ENCODE measurements at regions not wholly inside any gene's neighbourhood (a gene's known extent, or its start where the extent isn't known, plus 50 kb on each side); places are given as distances from the start of the nearest gene placed in this dataset.
"Not testable (repeated sequence)": the region's sequence is repeated elsewhere in the genome, so short reads cannot be mapped to it uniquely, and the experiment has no call there.

- TF ChIP-seq SNAI2 (CRISPR knock-in tag; IDR thresholded peaks at IDR 0.05): no peak
- ATAC-seq: no peak
Measured at GRCh38 chr10:30722956-30723620, 93.5 kb upstream of the LYZL2 start.

DNA sequence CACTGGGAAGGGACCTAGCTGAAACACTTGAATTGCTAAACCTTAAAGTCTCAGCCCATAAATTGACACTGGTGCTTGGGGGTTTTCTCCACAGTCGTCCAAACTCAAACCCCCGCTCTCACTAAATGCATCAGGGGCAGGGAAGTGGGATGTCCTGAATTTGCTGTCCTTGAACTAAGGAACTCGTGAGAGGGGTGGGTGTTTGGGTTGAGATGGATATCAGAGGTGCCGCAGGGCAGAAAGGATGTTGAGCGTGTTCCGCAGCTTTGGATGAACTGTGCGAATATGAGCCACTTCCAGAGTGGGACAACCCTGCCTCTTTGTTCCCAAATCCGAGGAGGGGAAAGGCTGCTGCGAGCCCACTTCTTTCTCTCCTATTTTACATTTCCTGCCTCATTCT, 90.3 kb upstream of the LYZL2 start:
- no peak for TF ChIP-seq ZC3H10 (CRISPR knock-in tag; IDR thresholded peaks at IDR 0.05)
- TF ChIP-seq ARNTL (CRISPR knock-in tag; IDR thresholded peaks at IDR 0.05; ENCODE audit: borderline replicate concordance, low read depth): no peak
- no peak for TF ChIP-seq ZFP3 (CRISPR knock-in tag; IDR thresholded peaks at IDR 0.05)
- no peak for TF ChIP-seq PPARA (CRISPR knock-in tag; IDR thresholded peaks at IDR 0.05; ENCODE audit: borderline replicate concordance)
- TF ChIP-seq GLIS3 (CRISPR knock-in tag; IDR thresholded peaks at IDR 0.05): no peak
- TF ChIP-seq ESRRG (CRISPR knock-in tag; IDR thresholded peaks at IDR 0.05): no peak
- no peak for TF ChIP-seq RARB (CRISPR knock-in tag; IDR thresholded peaks at IDR 0.05)
- no peak for TF ChIP-seq ZNF70 (CRISPR knock-in tag; IDR thresholded peaks at IDR 0.05)
- TF ChIP-seq TSHZ2 (CRISPR knock-in tag; IDR thresholded peaks at IDR 0.05): no peak
- no peak for ATAC-seq

DNA sequence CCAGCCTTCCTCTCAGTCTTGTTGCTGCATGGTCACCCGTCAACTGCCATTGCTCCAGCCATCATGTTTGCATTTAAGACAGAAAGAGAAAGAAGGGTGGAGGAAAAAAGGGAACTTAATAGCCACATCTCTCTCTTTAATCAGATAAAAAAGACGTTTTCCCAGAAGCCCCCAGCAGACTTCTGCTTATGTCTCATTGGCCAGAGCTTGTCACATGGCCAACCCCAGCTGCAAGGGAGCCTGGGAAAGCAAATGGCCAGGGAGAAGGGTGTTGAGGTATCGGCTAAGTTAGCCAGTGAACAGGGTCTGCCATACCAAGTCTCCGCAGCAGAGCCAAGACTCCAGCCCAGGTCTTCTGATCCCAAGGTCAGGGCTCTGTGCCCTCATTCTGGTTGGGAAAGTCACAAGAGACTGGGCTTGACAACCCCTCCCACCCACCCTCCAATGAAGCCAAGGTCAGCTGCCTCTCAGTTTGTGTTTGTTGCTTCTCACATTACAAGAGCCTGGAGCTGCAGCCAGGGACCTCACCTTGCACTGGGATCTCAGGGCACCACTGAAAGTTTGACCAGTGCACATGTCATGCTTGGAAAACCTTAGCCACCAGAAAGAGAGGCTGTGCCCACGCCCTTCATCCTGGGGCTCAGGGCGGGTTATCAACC, 80.3 kb upstream of the LYZL2 start:
- TF ChIP-seq TOX (CRISPR knock-in tag; IDR thresholded peaks at IDR 0.05; ENCODE audit: borderline replicate concordance): no peak
- no peak for TF ChIP-seq CSDC2 (CRISPR knock-in tag; IDR thresholded peaks at IDR 0.05)
- no peak for TF ChIP-seq ZNF8 (CRISPR knock-in tag; IDR thresholded peaks at IDR 0.05)
- no peak for TF ChIP-seq ZC3H10 (CRISPR knock-in tag; IDR thresholded peaks at IDR 0.05)
- no peak for TF ChIP-seq ZFP3 (CRISPR knock-in tag; IDR thresholded peaks at IDR 0.05)
- TF ChIP-seq, protein P1, sequence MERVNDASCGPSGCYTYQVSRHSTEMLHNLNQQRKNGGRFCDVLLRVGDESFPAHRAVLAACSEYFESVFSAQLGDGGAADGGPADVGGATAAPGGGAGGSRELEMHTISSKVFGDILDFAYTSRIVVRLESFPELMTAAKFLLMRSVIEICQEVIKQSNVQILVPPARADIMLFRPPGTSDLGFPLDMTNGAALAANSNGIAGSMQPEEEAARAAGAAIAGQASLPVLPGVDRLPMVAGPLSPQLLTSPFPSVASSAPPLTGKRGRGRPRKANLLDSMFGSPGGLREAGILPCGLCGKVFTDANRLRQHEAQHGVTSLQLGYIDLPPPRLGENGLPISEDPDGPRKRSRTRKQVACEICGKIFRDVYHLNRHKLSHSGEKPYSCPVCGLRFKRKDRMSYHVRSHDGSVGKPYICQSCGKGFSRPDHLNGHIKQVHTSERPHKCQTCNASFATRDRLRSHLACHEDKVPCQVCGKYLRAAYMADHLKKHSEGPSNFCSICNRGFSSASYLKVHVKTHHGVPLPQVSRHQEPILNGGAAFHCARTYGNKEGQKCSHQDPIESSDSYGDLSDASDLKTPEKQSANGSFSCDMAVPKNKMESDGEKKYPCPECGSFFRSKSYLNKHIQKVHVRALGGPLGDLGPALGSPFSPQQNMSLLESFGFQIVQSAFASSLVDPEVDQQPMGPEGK (CRISPR knock-in tag; IDR thresholded peaks at IDR 0.05; ENCODE audit: borderline replicate concordance): no peak
- no peak for ATAC-seq

- ATAC-seq: no peak
- TF ChIP-seq RARB (CRISPR knock-in tag; IDR thresholded peaks at IDR 0.05): no peak
- TF ChIP-seq TOX (CRISPR knock-in tag; IDR thresholded peaks at IDR 0.05; ENCODE audit: borderline replicate concordance): no peak
- no peak for TF ChIP-seq ZNF8 (CRISPR knock-in tag; IDR thresholded peaks at IDR 0.05)
- TF ChIP-seq SNAI2 (CRISPR knock-in tag; IDR thresholded peaks at IDR 0.05): no peak
- no peak for TF ChIP-seq OSR1 (CRISPR knock-in tag; IDR thresholded peaks at IDR 0.05)
- no peak for TF ChIP-seq ZFP3 (CRISPR knock-in tag; IDR thresholded peaks at IDR 0.05)
- TF ChIP-seq PPARA (CRISPR knock-in tag; IDR thresholded peaks at IDR 0.05; ENCODE audit: borderline replicate concordance): no peak
- TF ChIP-seq, protein P2, sequence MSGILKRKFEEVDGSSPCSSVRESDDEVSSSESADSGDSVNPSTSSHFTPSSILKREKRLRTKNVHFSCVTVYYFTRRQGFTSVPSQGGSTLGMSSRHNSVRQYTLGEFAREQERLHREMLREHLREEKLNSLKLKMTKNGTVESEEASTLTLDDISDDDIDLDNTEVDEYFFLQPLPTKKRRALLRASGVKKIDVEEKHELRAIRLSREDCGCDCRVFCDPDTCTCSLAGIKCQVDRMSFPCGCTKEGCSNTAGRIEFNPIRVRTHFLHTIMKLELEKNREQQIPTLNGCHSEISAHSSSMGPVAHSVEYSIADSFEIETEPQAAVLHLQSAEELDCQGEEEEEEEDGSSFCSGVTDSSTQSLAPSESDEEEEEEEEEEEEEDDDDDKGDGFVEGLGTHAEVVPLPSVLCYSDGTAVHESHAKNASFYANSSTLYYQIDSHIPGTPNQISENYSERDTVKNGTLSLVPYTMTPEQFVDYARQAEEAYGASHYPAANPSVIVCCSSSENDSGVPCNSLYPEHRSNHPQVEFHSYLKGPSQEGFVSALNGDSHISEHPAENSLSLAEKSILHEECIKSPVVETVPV (CRISPR knock-in tag; IDR thresholded peaks at IDR 0.05): no peak
- TF ChIP-seq ESRRG (CRISPR knock-in tag; IDR thresholded peaks at IDR 0.05): no peak
- TF ChIP-seq, protein P1 (CRISPR knock-in tag; IDR thresholded peaks at IDR 0.05; ENCODE audit: borderline replicate concordance): no peak
- no peak for TF ChIP-seq ZFP30 (CRISPR knock-in tag; IDR thresholded peaks at IDR 0.05)
Measured at GRCh38 chr10:30709229-30709628, 79.7 kb upstream of the LYZL2 start.

GRCh38 chr10:30708234-30708633, 78.7 kb upstream of the LYZL2 start:
- ATAC-seq: no peak

GRCh38 chr10:30706189-30706588, 76.6 kb upstream of the LYZL2 start:
- not testable (repeated sequence) for ATAC-seq

More at GRCh38 chr10:30708234-30708633, 78.7 kb upstream of the LYZL2 start:
- TF ChIP-seq ZNF70 (CRISPR knock-in tag; IDR thresholded peaks at IDR 0.05): no peak

Data from SK-N-SH treated with all-trans-retinoic acid at 6 μM for 48 hours (cell line).